ENCODE measurements at regions not wholly inside any gene's neighbourhood (a gene's known extent, or its start where the extent isn't known, plus 50 kb on each side); places are given as distances from the start of the nearest gene placed in this dataset.

DNA sequence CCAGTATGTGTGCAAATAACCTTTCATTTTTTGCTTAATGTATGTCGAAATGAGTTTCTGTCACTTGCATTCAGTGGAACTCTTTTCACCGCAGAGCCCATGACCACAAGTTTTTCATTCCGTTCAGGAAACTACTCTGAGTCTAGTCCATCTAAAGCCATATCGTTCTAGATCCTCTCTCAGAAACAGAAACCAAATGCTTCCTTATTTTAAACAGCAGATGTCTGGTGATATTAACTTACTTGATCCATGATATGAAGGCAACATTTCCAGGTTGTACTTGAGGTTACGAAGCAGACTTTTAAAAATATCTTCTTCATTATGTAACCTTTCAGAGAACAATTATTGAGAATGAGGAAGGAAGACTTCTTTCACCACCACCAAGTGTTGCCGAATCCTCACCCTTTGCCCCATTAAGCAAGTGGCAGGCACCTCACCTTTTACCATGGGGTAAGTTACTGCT lies 72.4 kb upstream of the GNAQ start:
- TF ChIP-seq POLR2AphosphoS5 (IDR thresholded peaks at IDR 0.05; ENCODE audit: borderline replicate concordance, low read depth, low read length) (no peak), EZH2 (IDR thresholded peaks at IDR 0.05) (no peak)

Measured in SK-N-MC (cell line).